ENCODE measurements at regions not wholly inside any gene's neighbourhood (a gene's known extent, or its start where the extent isn't known, plus 50 kb on each side); places are given as distances from the start of the nearest gene placed in this dataset.

- TF ChIP-seq SUPT20H (IDR thresholded peaks at IDR 0.05; ENCODE audit: borderline replicate concordance, control insufficient read depth, low read depth, low read length) (no peak), E4F1 (IDR thresholded peaks at IDR 0.05; ENCODE audit: borderline replicate concordance, partially characterized antibody) (no peak), SRF (IDR thresholded peaks at IDR 0.05; ENCODE audit: low read depth in 2 of 2, low read length in 2 of 2) (no peak), ZNF592 (IDR thresholded peaks at IDR 0.05) (no peak), REST (IDR thresholded peaks at IDR 0.05; ENCODE audit: low read depth, low read length) (no peak)
Measured at GRCh38 chrX:122816288-122816687, 367.8 kb upstream of the GRIA3 start (continued).

Measured in GM12878 (cell line).